Osteocyte (in vitro differentiated cells): ENCODE measurements at regions not wholly inside any gene's neighbourhood (a gene's known extent, or its start where the extent isn't known, plus 50 kb on each side); places are given as distances from the start of the nearest gene placed in this dataset.

Source experiments
- DNase-seq: peaks from one replicate; pipeline ENCODE4 v3.0.0; 2021; ENCODE audit warnings: mixed read lengths; ENCODE audit not compliant: unreplicated experiment; ENCODE audit errors: extremely low spot score
- H3K27ac Mint-ChIP-seq: one replicate; pipeline ENCODE4 v1.8.0; 2021; ENCODE audit warnings: mild to moderate bottlenecking, mixed read lengths; ENCODE audit not compliant: unreplicated experiment
- H3K27me3 Mint-ChIP-seq: one replicate; pipeline ENCODE4 v1.8.0; 2021; ENCODE audit warnings: mixed read lengths; ENCODE audit not compliant: unreplicated experiment
- H3K36me3 Mint-ChIP-seq: one replicate; pipeline ENCODE4 v1.8.0; 2021; ENCODE audit warnings: mixed read lengths; ENCODE audit not compliant: unreplicated experiment
- H3K4me1 Mint-ChIP-seq: one replicate; pipeline ENCODE4 v1.8.0; 2021; ENCODE audit warnings: mixed read lengths; ENCODE audit not compliant: unreplicated experiment
- H3K4me3 Mint-ChIP-seq: one replicate; pipeline ENCODE4 v1.8.0; 2021; ENCODE audit warnings: mild to moderate bottlenecking, moderate library complexity, mixed read lengths; ENCODE audit not compliant: unreplicated experiment
- H3K9me3 Mint-ChIP-seq: one replicate; pipeline ENCODE4 v1.8.0; 2021; ENCODE audit warnings: mixed read lengths; ENCODE audit not compliant: unreplicated experiment
- CTCF ChIP-seq: fragments of 200-600 bp; sonication (generic); IDR thresholded peaks from 2 replicates; pipeline ENCODE4 v1.5.0; 2021; ENCODE audit warnings: antibody characterized with exemption, mild to moderate bottlenecking, moderate library complexity

- H3K27me3 Mint-ChIP-seq, result peaks cover 6% of the 10 kb centered on the region
- H3K27ac Mint-ChIP-seq, result no peak overlapping the region
- no peaks in the 10 kb centered on the region for H3K4me1 Mint-ChIP-seq
- no peak overlapping the region for H3K4me3 Mint-ChIP-seq
- TF ChIP-seq CTCF, result no peak
- no peaks in the 10 kb centered on the region for H3K36me3 Mint-ChIP-seq
- no peak for DNase-seq
- no peaks in the 10 kb centered on the region for H3K9me3 Mint-ChIP-seq
These were observed 417.4 kb downstream of the TBC1D32 start for GRCh38 chr6:120916844-120917243.

- no peak for TF ChIP-seq CTCF
- no peak overlapping the region for H3K27ac Mint-ChIP-seq
- H3K4me1 Mint-ChIP-seq, result no peaks in the 10 kb centered on the region
- no peaks in the 10 kb centered on the region for H3K36me3 Mint-ChIP-seq
- no peak for DNase-seq
- no peaks in the 10 kb centered on the region for H3K9me3 Mint-ChIP-seq
- H3K27me3 Mint-ChIP-seq, result peaks cover 3% of the 10 kb centered on the region
- H3K4me3 Mint-ChIP-seq, result no peak overlapping the region
These were observed 420.8 kb downstream of the TBC1D32 start for GRCh38 chr6:120913486-120913885.

GRCh38 chr6:120908767-120909166 lies 425.5 kb downstream of the TBC1D32 start:
- no peak for DNase-seq
- Mint-ChIP-seq H3K4me3 (no peak overlapping the region), H3K4me1 (no peaks in the 10 kb centered on the region), H3K9me3 (no peaks in the 10 kb centered on the region), H3K36me3 (no peaks in the 10 kb centered on the region), H3K27ac (no peak overlapping the region), H3K27me3 (peaks cover 3% of the 10 kb centered on the region)
- no peak for TF ChIP-seq CTCF

GRCh38 chr6:120903836-120904235 lies 430.4 kb downstream of the TBC1D32 start:
- no peak overlapping the region for H3K4me3 Mint-ChIP-seq
- no peak for DNase-seq
- H3K9me3 Mint-ChIP-seq, result no peaks in the 10 kb centered on the region
- H3K4me1 Mint-ChIP-seq, result no peaks in the 10 kb centered on the region
- no peak for TF ChIP-seq CTCF
- H3K27ac Mint-ChIP-seq, result no peak overlapping the region
- H3K36me3 Mint-ChIP-seq, result no peaks in the 10 kb centered on the region
- H3K27me3 Mint-ChIP-seq, result peaks cover 3% of the 10 kb centered on the region

GRCh38 chr6:120899932-120900331 lies 434.3 kb downstream of the TBC1D32 start:
- TF ChIP-seq CTCF, result no peak
- Mint-ChIP-seq H3K36me3 (no peaks in the 10 kb centered on the region), H3K27me3 (no peaks in the 10 kb centered on the region), H3K27ac (no peak overlapping the region), H3K9me3 (peaks cover 4% of the 10 kb centered on the region), H3K4me1 (no peaks in the 10 kb centered on the region), H3K4me3 (no peak overlapping the region)
- no peak for DNase-seq
